ENCODE measurements at regions not wholly inside any gene's neighbourhood (a gene's known extent, or its start where the extent isn't known, plus 50 kb on each side); places are given as distances from the start of the nearest gene placed in this dataset.
A peak's percentile ranks its signal among the peaks of the same experiment; 100 is the strongest.
"Not testable (repeated sequence)": the region's sequence is repeated elsewhere in the genome, so short reads cannot be mapped to it uniquely, and the experiment has no call there.

- no peak for DNase-seq
Observed at GRCh38 chr9:75811692-75812091, 78.8 kb upstream of the PCSK5 start.

DNA sequence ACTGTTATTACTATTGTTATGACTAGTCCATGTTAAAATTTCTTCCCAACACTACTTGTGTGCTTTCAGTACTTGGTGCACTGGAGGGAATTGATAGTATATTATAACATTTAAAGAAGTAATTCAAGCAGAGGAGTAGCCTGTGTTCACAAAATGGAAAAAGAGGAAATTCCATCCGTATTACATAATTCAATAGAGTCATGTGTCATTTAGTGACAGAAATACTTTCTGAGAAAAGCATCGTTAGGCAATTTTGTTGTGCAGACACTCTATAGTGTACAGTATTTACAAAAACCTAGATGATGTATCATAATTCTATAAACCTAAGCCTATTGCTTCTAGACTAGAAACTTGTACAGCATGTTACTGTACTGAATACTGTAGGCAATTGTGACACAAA lies 78.3 kb upstream of the PCSK5 start:
- DNase-seq, result peak; percentile 73 to 77

- DNase-seq, result no peak
Observed at GRCh38 chr9:75814667-75815066, 75.8 kb upstream of the PCSK5 start.

DNA sequence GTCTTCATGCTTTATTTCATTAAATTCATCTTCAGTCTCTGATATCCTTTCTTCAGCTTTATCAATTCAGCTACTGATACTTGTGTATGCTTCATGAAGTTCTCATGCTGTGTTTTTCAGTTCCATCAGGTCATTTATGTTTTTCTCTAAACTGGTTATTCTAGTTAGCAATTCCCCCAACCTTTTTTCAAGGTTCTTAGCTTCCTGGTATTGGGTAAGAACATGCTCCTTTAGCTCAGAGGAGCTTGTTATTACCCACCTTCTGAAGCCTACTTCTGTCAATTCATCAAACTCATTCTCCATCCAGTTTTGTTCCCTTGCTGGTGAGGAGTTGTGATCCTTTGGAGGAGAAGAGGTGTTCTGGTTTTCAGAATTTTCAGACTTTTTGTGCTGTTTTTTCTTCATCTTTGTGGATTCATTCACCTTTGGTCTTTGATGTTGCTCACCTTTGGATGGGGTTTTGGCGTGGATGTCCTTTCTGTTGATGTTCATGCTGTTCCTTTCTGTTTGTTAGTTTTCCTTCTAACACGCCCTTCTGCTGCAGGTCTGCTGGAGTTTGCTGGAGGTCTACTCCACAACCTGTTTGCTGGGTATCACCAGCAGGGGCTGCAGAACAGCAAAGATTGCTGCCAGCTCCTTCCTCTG lies 69.9 kb upstream of the PCSK5 start:
- DNase-seq, result not testable (repeated sequence)

DNA sequence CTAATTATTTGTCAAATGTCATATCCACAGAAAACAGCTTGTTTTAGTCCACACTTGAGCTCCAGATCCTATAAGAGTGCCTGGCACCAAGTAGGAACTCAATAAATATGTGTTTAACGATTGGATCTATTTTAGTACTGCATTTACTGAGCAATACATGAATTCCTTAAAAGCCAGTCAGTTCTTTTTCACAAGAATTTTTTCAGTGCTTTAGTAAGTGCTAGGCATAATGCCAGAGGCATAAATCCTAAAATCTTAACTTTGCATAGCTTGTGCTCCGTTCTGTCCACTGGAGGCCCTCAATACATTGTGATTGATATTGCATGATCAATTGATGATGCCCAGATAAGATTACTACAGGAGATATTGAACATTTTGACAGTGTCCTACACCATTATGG lies 67.3 kb upstream of the PCSK5 start:
- DNase-seq, result no peak

DNA sequence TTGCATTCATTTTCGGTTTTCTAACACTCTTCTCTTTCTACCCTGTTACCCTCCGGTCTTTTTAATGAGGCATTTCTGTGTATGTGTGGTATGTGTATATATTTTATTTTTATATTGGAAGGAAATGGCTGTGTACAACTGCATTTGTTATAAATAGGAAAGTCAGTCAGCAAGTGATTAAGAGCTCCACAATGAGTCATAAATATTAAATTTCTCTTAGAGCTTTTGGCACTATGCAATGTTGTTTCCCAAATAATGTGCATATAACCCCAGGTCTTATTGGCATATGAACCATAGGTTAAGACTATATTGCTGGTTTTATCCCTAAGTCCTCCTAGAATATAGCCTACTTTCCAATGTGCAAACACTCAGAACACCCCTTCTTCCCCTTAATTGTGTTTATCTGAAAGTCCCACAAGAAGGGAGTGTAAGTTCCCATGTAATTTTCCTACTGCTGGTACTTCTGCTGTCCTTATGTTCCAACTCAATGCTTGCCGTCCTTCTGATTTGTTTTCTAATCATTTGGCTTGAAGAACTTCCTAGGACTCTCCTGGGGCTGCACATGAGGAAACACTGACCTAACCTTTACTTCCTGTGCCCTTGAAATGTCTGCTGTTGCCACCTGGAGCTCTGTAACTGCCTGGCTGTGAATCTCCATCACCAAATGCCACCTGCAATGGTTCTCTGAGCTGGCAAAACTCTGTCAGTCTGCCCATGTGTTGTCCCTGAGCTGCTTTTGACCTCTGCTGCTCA lies 65.5 kb upstream of the PCSK5 start:
- no peak for DNase-seq

- no peak for DNase-seq
Observed at GRCh38 chr9:75826314-75826713, 64.2 kb upstream of the PCSK5 start.

DNA sequence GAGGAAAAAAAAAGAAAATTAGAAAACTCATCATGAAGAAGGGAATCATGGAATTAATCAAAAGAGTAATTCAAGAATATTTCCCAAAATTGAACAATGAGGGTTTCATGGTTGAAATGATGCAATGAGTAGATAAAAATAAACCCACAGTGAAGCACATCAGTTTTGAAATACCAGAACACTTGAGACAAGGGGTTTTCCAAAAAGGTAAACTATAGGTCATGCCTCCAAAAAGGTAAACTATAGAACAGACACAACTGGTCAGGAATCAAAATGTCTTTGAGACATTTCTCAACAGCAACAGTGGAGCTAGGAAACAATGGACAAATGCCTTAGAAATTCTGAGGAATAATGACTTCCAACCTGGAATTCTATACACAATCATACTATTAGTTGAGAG lies 60.2 kb upstream of the PCSK5 start:
- no peak for DNase-seq

DNA sequence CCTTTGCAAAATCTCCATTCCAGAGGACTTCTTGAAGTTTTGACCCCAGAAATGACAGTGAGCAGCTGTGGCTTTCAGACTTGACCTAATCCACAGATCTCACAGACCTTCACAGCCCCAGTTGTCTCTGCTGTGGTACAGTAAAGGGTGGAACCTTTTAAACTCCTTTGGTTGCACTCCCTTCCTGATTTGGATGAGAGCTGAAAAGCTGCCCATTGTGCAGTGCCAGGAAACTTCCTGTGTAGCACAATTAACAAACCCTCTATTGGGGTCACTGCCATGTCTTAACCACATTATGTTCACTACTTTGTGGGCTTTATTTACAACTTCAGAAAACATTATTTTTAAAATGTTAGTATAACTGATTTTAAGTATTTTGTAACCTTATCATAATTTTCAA lies 56.7 kb upstream of the PCSK5 start:
- no peak for DNase-seq

DNA sequence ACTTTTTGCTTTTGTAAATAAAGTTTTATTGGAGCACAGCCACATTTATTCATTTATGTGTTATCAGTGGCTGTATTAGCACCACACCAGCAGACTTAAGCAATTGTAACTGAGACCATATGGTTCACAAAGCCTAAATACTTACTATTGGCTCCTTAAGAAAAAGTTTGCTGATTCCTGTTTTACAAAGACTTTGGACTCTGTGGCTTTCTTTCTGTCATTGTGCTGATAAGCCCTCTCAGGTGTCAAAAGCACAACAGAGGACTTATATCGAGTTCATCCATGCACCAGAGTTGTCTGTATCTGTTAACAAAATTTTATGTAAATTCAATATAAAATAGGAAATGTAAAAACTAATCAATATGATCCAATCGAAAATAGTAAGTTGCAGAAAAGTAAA lies 55.6 kb upstream of the PCSK5 start:
- no peak for DNase-seq

Data from inflammatory macrophage treated with lipopolysaccharide for 1 hour (primary cell).